H9 (cell line): ENCODE measurements at regions not wholly inside any gene's neighbourhood (a gene's known extent, or its start where the extent isn't known, plus 50 kb on each side); places are given as distances from the start of the nearest gene placed in this dataset.

Source experiments
- DNase-seq: peaks from one replicate; pipeline ENCODE4 v3.0.0-alpha.2; 2017
- H2AFZ ChIP-seq: one replicate; pipeline ENCODE4 v1.6.1; 2013; ENCODE audit warnings: mild to moderate bottlenecking, low read length, control low read depth, moderate library complexity
- H2AK5ac ChIP-seq: 2 replicates; pipeline ENCODE4 v1.6.1; 2013; ENCODE audit warnings: low read length, control low read depth, mixed read lengths; ENCODE audit not compliant: insufficient read length
- H2BK120ac ChIP-seq: one replicate; pipeline ENCODE4 v1.6.1; 2013; ENCODE audit warnings: low read depth, mild to moderate bottlenecking, low read length, control low read depth, inconsistent platforms; ENCODE audit not compliant: poor library complexity, severe bottlenecking
- H2BK12ac ChIP-seq: 2 replicates; pipeline ENCODE4 v1.6.1; 2013; ENCODE audit warnings: low read length, control low read depth, mixed read lengths, low read depth; ENCODE audit not compliant: insufficient read length
- H2BK15ac ChIP-seq: 2 replicates; pipeline ENCODE4 v1.6.1; 2013; ENCODE audit warnings: low read depth, low read length, control low read depth
- H2BK20ac ChIP-seq: one replicate; pipeline ENCODE4 v1.6.1; 2013; ENCODE audit warnings: low read depth, mild to moderate bottlenecking, low read length, control low read depth, inconsistent platforms; ENCODE audit not compliant: poor library complexity, severe bottlenecking
- H2BK5ac ChIP-seq: 2 replicates; pipeline ENCODE4 v1.6.1; 2013; ENCODE audit warnings: low read length, control low read depth, mixed read lengths; ENCODE audit not compliant: insufficient read length
- H3K14ac ChIP-seq: 2 replicates; pipeline ENCODE4 v1.6.1; 2013; ENCODE audit warnings: low read length, control low read depth; ENCODE audit not compliant: insufficient read depth
- H3K18ac ChIP-seq: 2 replicates; pipeline ENCODE4 v1.6.1; 2013; ENCODE audit warnings: low read depth, mild to moderate bottlenecking, mixed read lengths, low read length, control low read depth; ENCODE audit not compliant: insufficient read length
- H3K23ac ChIP-seq: 2 replicates; pipeline ENCODE4 v1.6.1; 2013; ENCODE audit warnings: low read length, control low read depth, mixed read lengths, low read depth; ENCODE audit not compliant: insufficient read length
- H3K23me2 ChIP-seq: 2 replicates; pipeline ENCODE4 v1.6.1; 2013; ENCODE audit warnings: low read depth, mild to moderate bottlenecking, mixed read lengths, low read length, control low read depth; ENCODE audit not compliant: insufficient read length, poor library complexity, severe bottlenecking
- H3K27ac ChIP-seq: 2 replicates; pipeline ENCODE4 v1.5.1; 2013; ENCODE audit warnings: low read length, control low read depth, mixed read lengths, low read depth; ENCODE audit not compliant: insufficient read length
- H3K27me3 ChIP-seq: 2 replicates; pipeline ENCODE4 v1.6.1; 2013; ENCODE audit warnings: low read length, control low read depth, inconsistent platforms; ENCODE audit not compliant: insufficient read depth
- H3K4ac ChIP-seq: 2 replicates; pipeline ENCODE4 v1.6.1; 2013; ENCODE audit warnings: low read depth, mild to moderate bottlenecking, control low read depth, inconsistent platforms, low read length, moderate library complexity
- H3K4me1 ChIP-seq: 2 replicates; pipeline ENCODE4 v1.6.1; 2013; ENCODE audit warnings: low read length, control low read depth, inconsistent platforms; ENCODE audit not compliant: insufficient read depth
- H3K4me2 ChIP-seq: 2 replicates; pipeline ENCODE4 v1.6.1; 2013; ENCODE audit warnings: low read length, control low read depth, mixed read lengths; ENCODE audit not compliant: insufficient read length, insufficient read depth
- H3K56ac ChIP-seq: 2 replicates; pipeline ENCODE4 v1.6.1; 2013; ENCODE audit warnings: low read depth, mild to moderate bottlenecking, mixed read lengths, low read length, control low read depth; ENCODE audit not compliant: insufficient read length
- H3K79me1 ChIP-seq: 2 replicates; pipeline ENCODE4 v1.6.1; 2013; ENCODE audit warnings: low read depth, mild to moderate bottlenecking, moderate library complexity, low read length, control low read depth, inconsistent platforms; ENCODE audit not compliant: insufficient read depth, poor library complexity, severe bottlenecking
- H3K79me2 ChIP-seq: 2 replicates; pipeline ENCODE4 v1.6.1; 2013; ENCODE audit warnings: low read length, control low read depth, inconsistent platforms; ENCODE audit not compliant: insufficient read depth
- H3K9ac ChIP-seq: 2 replicates; pipeline ENCODE4 v1.6.1; 2013; ENCODE audit warnings: low read length, control low read depth, mixed read lengths; ENCODE audit not compliant: insufficient read length; ENCODE audit errors: extremely low read depth
- H3K9me3 ChIP-seq: one replicate; pipeline ENCODE4 v1.6.1; 2013; ENCODE audit warnings: low read depth, low read length, inconsistent platforms; ENCODE audit not compliant: control insufficient read depth
- H3T11ph ChIP-seq: one replicate; pipeline ENCODE4 v1.6.1; 2013; ENCODE audit warnings: mild to moderate bottlenecking, low read length, control low read depth, inconsistent platforms
- H4K20me1 ChIP-seq: one replicate; pipeline ENCODE4 v1.6.1; 2013; ENCODE audit not compliant: control insufficient read depth, insufficient read length, insufficient read depth
- H4K5ac ChIP-seq: 2 replicates; pipeline ENCODE4 v1.6.1; 2013; ENCODE audit warnings: low read depth, mild to moderate bottlenecking, mixed read lengths, low read length, control low read depth; ENCODE audit not compliant: insufficient read length
- H4K8ac ChIP-seq: replicated peaks from 2 replicates; pipeline ENCODE4 v1.6.1; 2013; ENCODE audit warnings: low read length, control low read depth, mixed read lengths, low read depth; ENCODE audit not compliant: insufficient read length
- H4K91ac ChIP-seq: 2 replicates; pipeline ENCODE4 v1.6.1; 2013; ENCODE audit warnings: low read depth, mild to moderate bottlenecking, moderate library complexity, mixed read lengths, low read length, control low read depth; ENCODE audit not compliant: insufficient read length
- H3K27ac Mint-ChIP-seq, 3 experiments: 2 replicates in 2 of 3; 3 replicates in 1 of 3; pipeline ENCODE4 v1.8.0; 2020 to 2021; ENCODE audit warnings: mixed read lengths in 3 of 3, mild to moderate bottlenecking in 1 of 3, moderate library complexity in 1 of 3
- H3K27me3 Mint-ChIP-seq: 2 replicates; pipeline ENCODE4 v1.8.0; 2021; ENCODE audit warnings: low read depth, mild to moderate bottlenecking, moderate library complexity, mixed read lengths
- H3K36me3 Mint-ChIP-seq, 3 experiments: 2 replicates in 2 of 3; 3 replicates in 1 of 3; pipeline ENCODE4 v1.8.0; 2020 to 2021; ENCODE audit warnings: low read depth in 3 of 3, mixed read lengths in 3 of 3; ENCODE audit not compliant: insufficient read depth in 1 of 3
- H3K4me1 Mint-ChIP-seq, 2 experiments: 2 replicates each; pipeline ENCODE4 v1.8.0; 2020; ENCODE audit warnings: mixed read lengths in 2 of 2
- H3K4me3 Mint-ChIP-seq, 2 experiments: 2 replicates in 1 of 2; 3 replicates in 1 of 2; pipeline ENCODE4 v1.8.0; 2020 to 2021; ENCODE audit warnings: mild to moderate bottlenecking in 2 of 2, mixed read lengths in 2 of 2, moderate library complexity in 1 of 2
- H3K9me3 Mint-ChIP-seq, 2 experiments: 2 replicates in 1 of 2; 3 replicates in 1 of 2; pipeline ENCODE4 v1.8.0; 2020; ENCODE audit warnings: mild to moderate bottlenecking in 2 of 2, mixed read lengths in 2 of 2, moderate library complexity in 1 of 2
- WGBS: extraction: QIAGEN DNeasy Blood & Tissue Kit; methylation state at CpG from one replicate; pipeline ENCODE4 v1.1.7; 2013; ENCODE audit warnings: missing lambda C conversion rate, low lambda C conversion rate, mixed read lengths; ENCODE audit not compliant: insufficient read length; ENCODE audit errors: extremely low coverage; 5-methylcytosine and 5-hydroxymethylcytosine counted together
- TF ChIP-seq, protein P1 (sequence below): fragments of 200-600 bp; sonication (generic); conservative IDR thresholded peaks from 3 replicates; pipeline ENCODE4 v1.8.0; 2021; ENCODE audit warnings: antibody characterized with exemption, mild to moderate bottlenecking

DNA sequence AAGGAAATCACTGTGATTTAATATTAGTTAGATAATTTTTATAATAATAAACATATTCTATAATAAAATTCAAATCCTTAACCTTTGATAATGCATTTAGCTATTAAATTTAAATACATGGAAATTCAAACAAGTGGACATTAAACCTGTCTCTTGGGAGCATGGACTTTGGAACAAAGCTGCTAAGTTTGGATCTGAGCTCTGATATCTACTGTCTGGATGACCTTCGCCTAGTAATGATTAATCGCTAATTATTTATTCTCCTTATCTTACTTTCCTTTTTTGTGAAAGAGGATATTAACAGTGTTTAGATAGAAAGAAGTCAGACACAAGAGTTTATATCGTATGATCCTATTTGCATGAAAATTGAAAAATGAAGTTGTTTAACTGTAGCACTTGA is 980.9 kb downstream of the FSTL5 start:
- Histone ChIP-seq H2BK15ac (no peak overlapping the region), H3K56ac (no peak overlapping the region), H3K23me2 (no peaks in the 10 kb centered on the region), H2AK5ac (no peak overlapping the region), H3K27me3 (no peaks in the 10 kb centered on the region), H3K79me1 (no peaks in the 10 kb centered on the region), H2BK5ac (no peak overlapping the region), H3K4me1 (peaks cover 6% of the 10 kb centered on the region; the same call in 1 of the 2 replicates), H3K18ac (no peak overlapping the region), H3K9ac (no peak overlapping the region), H3T11ph (no peak overlapping the region), H2BK20ac (no peak overlapping the region), H2BK120ac (no peak overlapping the region), H3K9me3 (no peaks in the 10 kb centered on the region), H3K79me2 (no peaks in the 10 kb centered on the region), H3K4me2 (no peak overlapping the region), H3K27ac (no peak overlapping the region), H4K5ac (no peak overlapping the region), H4K8ac (no peak overlapping the region), H4K20me1 (no peaks in the 10 kb centered on the region), H3K4ac (no peak overlapping the region), H3K14ac (no peak overlapping the region), H3K23ac (no peak overlapping the region), H4K91ac (no peak overlapping the region), H2BK12ac (no peak overlapping the region), H2AFZ (no peak overlapping the region)
- Mint-ChIP-seq H3K27ac (no peak overlapping the region), H3K4me3 (no peak overlapping the region), H3K4me1 (peaks cover 32% of the 10 kb centered on the region in 2 experiments), H3K27me3 (no peaks in the 10 kb centered on the region), H3K9me3 (peaks cover 2% of the 10 kb centered on the region in 2 experiments; a peak in 1 of 5 replicates), H3K36me3 (peaks cover 0 to 7% (median 0%) of the 10 kb centered on the region in 3 experiments; a peak in 2 of 7 replicates)
- WGBS: no CpG with 5 or more reads among the region's 3 CpGs
- no peak for DNase-seq
- TF ChIP-seq, protein P1, sequence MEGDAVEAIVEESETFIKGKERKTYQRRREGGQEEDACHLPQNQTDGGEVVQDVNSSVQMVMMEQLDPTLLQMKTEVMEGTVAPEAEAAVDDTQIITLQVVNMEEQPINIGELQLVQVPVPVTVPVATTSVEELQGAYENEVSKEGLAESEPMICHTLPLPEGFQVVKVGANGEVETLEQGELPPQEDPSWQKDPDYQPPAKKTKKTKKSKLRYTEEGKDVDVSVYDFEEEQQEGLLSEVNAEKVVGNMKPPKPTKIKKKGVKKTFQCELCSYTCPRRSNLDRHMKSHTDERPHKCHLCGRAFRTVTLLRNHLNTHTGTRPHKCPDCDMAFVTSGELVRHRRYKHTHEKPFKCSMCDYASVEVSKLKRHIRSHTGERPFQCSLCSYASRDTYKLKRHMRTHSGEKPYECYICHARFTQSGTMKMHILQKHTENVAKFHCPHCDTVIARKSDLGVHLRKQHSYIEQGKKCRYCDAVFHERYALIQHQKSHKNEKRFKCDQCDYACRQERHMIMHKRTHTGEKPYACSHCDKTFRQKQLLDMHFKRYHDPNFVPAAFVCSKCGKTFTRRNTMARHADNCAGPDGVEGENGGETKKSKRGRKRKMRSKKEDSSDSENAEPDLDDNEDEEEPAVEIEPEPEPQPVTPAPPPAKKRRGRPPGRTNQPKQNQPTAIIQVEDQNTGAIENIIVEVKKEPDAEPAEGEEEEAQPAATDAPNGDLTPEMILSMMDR: no peak
